NCI-H2081 treated with DMSO at 0.1 percent for 48 hours (cell line): ENCODE measurements at regions not wholly inside any gene's neighbourhood (a gene's known extent, or its start where the extent isn't known, plus 50 kb on each side); places are given as distances from the start of the nearest gene placed in this dataset.

Experiments used
- DNase-seq: peaks from one replicate; lab custom pipeline; 2025; lab: John Stamatoyannopoulos, UW

- DNase-seq: no peak
Observed at GRCh38 chr3:118810499-118811035, 224.1 kb downstream of the IGSF11 start.

GRCh38 chr3:118811236-118811732 lies 223.4 kb downstream of the IGSF11 start:
- no peak for DNase-seq

- no peak for DNase-seq
Observed at GRCh38 chr3:118813472-118813871, 221.2 kb downstream of the IGSF11 start.

- DNase-seq: no peak
Observed at GRCh38 chr3:118817748-118818165, 216.9 kb downstream of the IGSF11 start.

- DNase-seq: no peak
Observed at GRCh38 chr3:118818386-118818785, 216.3 kb downstream of the IGSF11 start.

GRCh38 chr3:118823626-118824025 lies 211.0 kb downstream of the IGSF11 start:
- no peak for DNase-seq

- no peak for DNase-seq
Observed at GRCh38 chr3:118827446-118827845, 207.2 kb downstream of the IGSF11 start.

GRCh38 chr3:118828351-118828750 lies 206.3 kb downstream of the IGSF11 start:
- DNase-seq: no peak

- DNase-seq: no peak
Observed at GRCh38 chr3:118833075-118833474, 201.6 kb downstream of the IGSF11 start.

- no peak for DNase-seq
Observed at GRCh38 chr3:118838871-118839270, 195.8 kb downstream of the IGSF11 start.

- no peak for DNase-seq
Observed at GRCh38 chr3:118842147-118842863, 192.3 kb downstream of the IGSF11 start.

- no peak for DNase-seq
Observed at GRCh38 chr3:118846176-118846575, 188.5 kb downstream of the IGSF11 start.
